ENCODE measurements at regions not wholly inside any gene's neighbourhood (a gene's known extent, or its start where the extent isn't known, plus 50 kb on each side); places are given as distances from the start of the nearest gene placed in this dataset.

DNA sequence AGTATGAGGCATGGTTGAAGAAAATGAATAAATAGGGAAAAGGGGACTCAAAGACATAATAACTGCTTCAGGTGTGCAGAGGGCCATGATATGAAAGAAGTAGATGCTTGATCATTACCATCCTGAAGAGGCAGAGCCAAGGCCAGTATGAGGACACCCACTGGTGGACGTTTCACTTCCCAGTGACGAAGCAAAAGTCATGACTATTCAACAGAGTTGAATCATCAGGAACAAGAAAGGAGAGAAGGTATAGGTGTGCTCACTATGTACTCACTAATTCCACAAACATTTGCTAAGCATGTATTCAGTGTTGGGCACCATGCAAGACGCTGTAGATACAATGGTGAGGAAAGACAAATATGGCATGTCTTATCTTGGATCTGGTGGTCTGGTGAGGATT lies 319.2 kb upstream of the RUNX1 start:
- Histone ChIP-seq H3K4me3 (no peak overlapping the region), H3K4me1 (no peaks in the 10 kb centered on the region), H3K27ac (no peak overlapping the region), H3K27me3 (replicated peaks in 1 of 7) (no peaks in the 10 kb centered on the region), H3K36me3 (no peaks in the 10 kb centered on the region), H3K9me3 (no peaks in the 10 kb centered on the region)
- no peak for DNase-seq
- 79 to 88% (median 83%) methylated on average over 3 of the region's 3 CpGs for WGBS, 5 donors
- intact Hi-C loops (cut with DNase I; ENCODE audit: low total_unique reads) = no loop called here
- TF ChIP-seq POLR2A (IDR thresholded peaks at IDR 0.05) (no peak), POLR2AphosphoS5 (IDR thresholded peaks at IDR 0.05) (no peak)
- TF ChIP-seq, protein P1, sequence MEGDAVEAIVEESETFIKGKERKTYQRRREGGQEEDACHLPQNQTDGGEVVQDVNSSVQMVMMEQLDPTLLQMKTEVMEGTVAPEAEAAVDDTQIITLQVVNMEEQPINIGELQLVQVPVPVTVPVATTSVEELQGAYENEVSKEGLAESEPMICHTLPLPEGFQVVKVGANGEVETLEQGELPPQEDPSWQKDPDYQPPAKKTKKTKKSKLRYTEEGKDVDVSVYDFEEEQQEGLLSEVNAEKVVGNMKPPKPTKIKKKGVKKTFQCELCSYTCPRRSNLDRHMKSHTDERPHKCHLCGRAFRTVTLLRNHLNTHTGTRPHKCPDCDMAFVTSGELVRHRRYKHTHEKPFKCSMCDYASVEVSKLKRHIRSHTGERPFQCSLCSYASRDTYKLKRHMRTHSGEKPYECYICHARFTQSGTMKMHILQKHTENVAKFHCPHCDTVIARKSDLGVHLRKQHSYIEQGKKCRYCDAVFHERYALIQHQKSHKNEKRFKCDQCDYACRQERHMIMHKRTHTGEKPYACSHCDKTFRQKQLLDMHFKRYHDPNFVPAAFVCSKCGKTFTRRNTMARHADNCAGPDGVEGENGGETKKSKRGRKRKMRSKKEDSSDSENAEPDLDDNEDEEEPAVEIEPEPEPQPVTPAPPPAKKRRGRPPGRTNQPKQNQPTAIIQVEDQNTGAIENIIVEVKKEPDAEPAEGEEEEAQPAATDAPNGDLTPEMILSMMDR (IDR thresholded peaks at IDR 0.05 in 8 of 11, conservative IDR thresholded peaks at IDR 0.05 in 3 of 11) = no peak

DNA sequence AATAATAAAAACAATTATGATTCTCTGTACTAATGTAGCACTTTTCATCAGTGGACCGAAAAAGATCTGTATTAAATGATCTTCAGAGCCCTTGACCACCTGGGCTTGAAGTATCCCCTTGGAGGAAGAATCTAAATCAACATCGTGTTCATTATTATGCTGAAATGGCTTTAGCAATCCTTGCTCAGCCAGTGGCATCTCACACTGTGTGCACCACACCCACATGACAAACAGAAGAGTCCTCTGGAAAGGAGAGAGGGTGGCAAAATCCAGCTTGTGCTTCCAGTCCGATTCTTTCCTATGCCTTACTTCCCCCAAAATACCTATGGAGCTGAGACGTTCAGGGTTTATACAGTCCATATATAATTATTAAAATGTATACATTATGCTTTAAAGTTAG lies 318.5 kb upstream of the RUNX1 start:
- H3K27me3 ChIP-seq (replicated peaks in 1 of 7) = no peaks in the 10 kb centered on the region
- H3K27ac ChIP-seq = no peak overlapping the region
- DNase-seq = no peak
- intact Hi-C loops (cut with DNase I; ENCODE audit: low total_unique reads) = no loop called here
- WGBS, 5 donors = 81 to 92% (median 86%) methylated on average over 4 of the region's 4 CpGs
- no peaks in the 10 kb centered on the region for H3K9me3 ChIP-seq
- no peak for TF ChIP-seq POLR2A (IDR thresholded peaks at IDR 0.05)
- TF ChIP-seq, protein P1 (IDR thresholded peaks at IDR 0.05 in 8 of 11, conservative IDR thresholded peaks at IDR 0.05 in 3 of 11) = no peak
- no peak for TF ChIP-seq POLR2AphosphoS5 (IDR thresholded peaks at IDR 0.05)
- H3K4me3 ChIP-seq = no peak overlapping the region
- H3K36me3 ChIP-seq = no peaks in the 10 kb centered on the region
- H3K4me1 ChIP-seq = no peaks in the 10 kb centered on the region

DNA sequence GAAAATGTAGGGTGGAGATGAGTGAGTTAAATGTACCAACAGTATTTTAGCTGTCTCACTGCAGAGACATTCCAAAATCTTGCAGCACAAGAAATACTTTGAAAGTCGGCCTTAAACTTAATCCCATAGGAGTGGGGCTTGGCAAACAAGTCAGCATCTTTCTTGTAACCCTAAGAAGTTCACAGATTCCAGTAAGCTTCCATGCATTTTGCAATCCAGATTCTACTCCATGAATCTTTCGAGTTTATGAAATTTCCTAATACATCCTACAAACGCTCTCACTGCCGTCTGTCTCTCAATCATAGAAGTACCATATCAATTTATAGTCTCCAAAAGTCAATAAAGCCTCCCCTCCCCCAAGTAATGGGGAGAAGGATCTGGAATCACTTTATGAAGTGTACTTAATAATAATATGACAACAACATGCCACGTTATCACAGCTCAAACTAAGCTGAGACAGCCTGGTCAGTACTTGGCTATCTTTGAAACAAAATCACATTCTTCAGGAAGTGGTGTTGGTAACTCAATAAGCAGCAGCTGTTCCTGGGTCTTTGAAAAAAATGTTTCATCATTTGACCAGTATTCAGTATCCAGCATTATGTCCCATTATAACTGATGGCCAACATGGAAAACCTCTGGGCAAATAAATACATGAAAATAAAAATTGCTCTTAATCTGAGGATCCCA lies 317.4 kb upstream of the RUNX1 start:
- H3K27ac ChIP-seq = peak overlapping the region in 2 of 8 donors; percentile 24 to 27

DNA sequence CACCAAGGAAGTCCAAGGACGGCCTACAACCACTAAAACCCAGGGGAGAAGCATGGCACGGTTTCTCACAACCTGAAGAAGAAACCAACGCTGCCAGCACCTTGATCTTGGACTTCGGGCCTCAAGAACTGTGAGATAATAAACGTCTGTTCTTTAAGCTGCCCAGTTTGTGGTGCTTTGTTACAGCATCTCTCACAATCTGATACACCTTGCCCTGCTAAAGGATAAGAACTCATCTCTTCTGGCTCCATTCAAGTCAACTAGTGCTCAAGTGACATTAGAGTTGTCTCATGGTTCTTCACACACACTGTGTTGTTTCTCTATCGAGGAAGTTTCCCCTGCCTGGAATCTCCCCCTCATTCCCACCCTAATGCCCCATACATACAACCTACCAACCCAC lies 314.4 kb upstream of the RUNX1 start:
- intact Hi-C loops (cut with DNase I; ENCODE audit: low total_unique reads) = no loop called here
- Histone ChIP-seq H3K4me3 (no peak overlapping the region), H3K27ac (no peak overlapping the region), H3K36me3 (no peaks in the 10 kb centered on the region), H3K4me1 (no peaks in the 10 kb centered on the region), H3K9me3 (no peaks in the 10 kb centered on the region), H3K27me3 (replicated peaks in 1 of 7) (no peaks in the 10 kb centered on the region)
- TF ChIP-seq POLR2AphosphoS5 (IDR thresholded peaks at IDR 0.05) (no peak), POLR2A (IDR thresholded peaks at IDR 0.05) (no peak)
- TF ChIP-seq, protein P1 (IDR thresholded peaks at IDR 0.05 in 8 of 11, conservative IDR thresholded peaks at IDR 0.05 in 3 of 11) = no peak
- no peak for DNase-seq
- WGBS, 5 donors = 81 to 92% (median 87%) methylated on average over 6 of the region's 6 CpGs

More for the DNA sequence above, 317.4 kb upstream of the RUNX1 start:
- no peaks in the 10 kb centered on the region for H3K4me1 ChIP-seq
- H3K36me3 ChIP-seq = no peaks in the 10 kb centered on the region
- no peaks in the 10 kb centered on the region for H3K27me3 ChIP-seq (replicated peaks in 1 of 7)
- TF ChIP-seq POLR2AphosphoS5 (IDR thresholded peaks at IDR 0.05) (no peak), POLR2A (IDR thresholded peaks at IDR 0.05) (no peak)
- TF ChIP-seq, protein P1 (IDR thresholded peaks at IDR 0.05 in 8 of 11, conservative IDR thresholded peaks at IDR 0.05 in 3 of 11) = no peak
- intact Hi-C loops (cut with DNase I; ENCODE audit: low total_unique reads) = no loop called here
- WGBS, 5 donors = 61 to 82% (median 77%) methylated on average over 5 of the region's 5 CpGs
- H3K9me3 ChIP-seq = no peaks in the 10 kb centered on the region
- no peak overlapping the region for H3K4me3 ChIP-seq
- no peak for DNase-seq

Measured in spleen (tissue), 11 donors.